ENCODE measurements at regions not wholly inside any gene's neighbourhood (a gene's known extent, or its start where the extent isn't known, plus 50 kb on each side); places are given as distances from the start of the nearest gene placed in this dataset.

DNA sequence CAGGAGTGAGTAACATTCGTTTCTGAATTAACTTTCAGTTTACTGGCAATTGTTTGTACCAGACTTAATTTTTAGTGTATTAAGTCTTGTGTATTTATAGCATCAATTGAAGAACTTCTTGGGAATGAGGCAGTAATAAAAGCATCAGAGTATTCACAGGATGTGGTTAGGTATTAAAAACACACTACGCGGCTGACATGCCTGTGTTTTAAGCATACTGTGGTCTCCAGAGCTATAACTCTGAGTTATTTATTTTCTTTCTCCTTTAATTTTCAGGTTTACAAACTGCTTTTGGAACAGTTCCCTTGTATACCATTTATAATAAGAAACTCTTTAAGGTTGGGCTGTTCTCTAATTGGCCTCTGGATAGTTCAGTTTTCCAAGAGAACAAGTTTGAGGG, 626.1 kb upstream of the NRG3 start:
- TF ChIP-seq CTCF (IDR thresholded peaks at IDR 0.05 in 4 of 5, conservative IDR thresholded peaks at IDR 0.05 in 1 of 5) (no peak), POLR2A (IDR thresholded peaks at IDR 0.05) (no peak)
